ENCODE measurements at regions not wholly inside any gene's neighbourhood (a gene's known extent, or its start where the extent isn't known, plus 50 kb on each side); places are given as distances from the start of the nearest gene placed in this dataset.

- Histone ChIP-seq H3K27me3 (ENCODE audit: low read depth, low read length) (no peaks in the 10 kb centered on the region), H2AFZ (ENCODE audit: low read depth, low read length) (no peak overlapping the region), H3K9me3 (ENCODE audit: insufficient read depth, low read length) (no peaks in the 10 kb centered on the region), H3K27ac (ENCODE audit: low read length) (no peak overlapping the region), H3K4me3 (ENCODE audit: low read length) (no peak overlapping the region), H3K9ac (ENCODE audit: low read length) (no peak overlapping the region), H3K36me3 (replicated peaks; ENCODE audit: low read depth, low read length) (no peaks in the 10 kb centered on the region), H3K4me2 (ENCODE audit: low read length) (no peak overlapping the region), H3K4me1 (ENCODE audit: low read length) (no peaks in the 10 kb centered on the region), H3K79me2 (ENCODE audit: low read length) (no peaks in the 10 kb centered on the region), H4K20me1 (ENCODE audit: insufficient read depth, low read length) (no peaks in the 10 kb centered on the region)
- TF ChIP-seq CTCF (IDR thresholded peaks at IDR 0.05; ENCODE audit: low read depth, low read length) (no peak), EZH2phosphoT487 (IDR thresholded peaks at IDR 0.05; ENCODE audit: low read depth) (no peak)
Measured at GRCh38 chr2:573025-573424, 104.2 kb downstream of the TMEM18 start.

- no peak overlapping the region for H3K4me2 ChIP-seq (ENCODE audit: low read length)
- H3K27ac ChIP-seq (ENCODE audit: low read length) = no peak overlapping the region
- TF ChIP-seq EZH2phosphoT487 (IDR thresholded peaks at IDR 0.05; ENCODE audit: low read depth) (no peak), CTCF (IDR thresholded peaks at IDR 0.05; ENCODE audit: low read depth, low read length) (no peak)
- no peaks in the 10 kb centered on the region for H3K9me3 ChIP-seq (ENCODE audit: insufficient read depth, low read length)
- no peak overlapping the region for H3K9ac ChIP-seq (ENCODE audit: low read length)
- no peak overlapping the region for H3K4me3 ChIP-seq (ENCODE audit: low read length)
- H3K79me2 ChIP-seq (ENCODE audit: low read length) = no peaks in the 10 kb centered on the region
- no peak overlapping the region for H2AFZ ChIP-seq (ENCODE audit: low read depth, low read length)
- H3K27me3 ChIP-seq (ENCODE audit: low read depth, low read length) = no peaks in the 10 kb centered on the region
- no peaks in the 10 kb centered on the region for H3K36me3 ChIP-seq (replicated peaks; ENCODE audit: low read depth, low read length)
- no peaks in the 10 kb centered on the region for H3K4me1 ChIP-seq (ENCODE audit: low read length)
- H4K20me1 ChIP-seq (ENCODE audit: insufficient read depth, low read length) = no peaks in the 10 kb centered on the region
Measured at GRCh38 chr2:569681-570080, 107.5 kb downstream of the TMEM18 start.

- no peak overlapping the region for H2AFZ ChIP-seq (ENCODE audit: low read depth, low read length)
- H3K4me1 ChIP-seq (ENCODE audit: low read length) = no peaks in the 10 kb centered on the region
- H3K4me2 ChIP-seq (ENCODE audit: low read length) = no peak overlapping the region
- TF ChIP-seq CTCF (IDR thresholded peaks at IDR 0.05; ENCODE audit: low read depth, low read length) (no peak), EZH2phosphoT487 (IDR thresholded peaks at IDR 0.05; ENCODE audit: low read depth) (no peak)
- no peaks in the 10 kb centered on the region for H3K9me3 ChIP-seq (ENCODE audit: insufficient read depth, low read length)
- no peaks in the 10 kb centered on the region for H3K36me3 ChIP-seq (replicated peaks; ENCODE audit: low read depth, low read length)
- no peak overlapping the region for H3K9ac ChIP-seq (ENCODE audit: low read length)
- H3K27ac ChIP-seq (ENCODE audit: low read length) = no peak overlapping the region
- no peak overlapping the region for H3K4me3 ChIP-seq (ENCODE audit: low read length)
- no peaks in the 10 kb centered on the region for H4K20me1 ChIP-seq (ENCODE audit: insufficient read depth, low read length)
- H3K79me2 ChIP-seq (ENCODE audit: low read length) = no peaks in the 10 kb centered on the region
- H3K27me3 ChIP-seq (ENCODE audit: low read depth, low read length) = no peaks in the 10 kb centered on the region
Measured at GRCh38 chr2:568639-569235, 108.5 kb downstream of the TMEM18 start.

- TF ChIP-seq CTCF (IDR thresholded peaks at IDR 0.05; ENCODE audit: low read depth, low read length) (no peak), EZH2phosphoT487 (IDR thresholded peaks at IDR 0.05; ENCODE audit: low read depth) (no peak)
- no peak overlapping the region for H3K27ac ChIP-seq (ENCODE audit: low read length)
Measured at GRCh38 chr2:567865-568638, 109.2 kb downstream of the TMEM18 start.

More at GRCh38 chr2:567865-568638, 109.2 kb downstream of the TMEM18 start:
- H3K9ac ChIP-seq (ENCODE audit: low read length) = no peak overlapping the region
- H3K4me2 ChIP-seq (ENCODE audit: low read length) = no peak overlapping the region
- H3K36me3 ChIP-seq (replicated peaks; ENCODE audit: low read depth, low read length) = no peaks in the 10 kb centered on the region
- H4K20me1 ChIP-seq (ENCODE audit: insufficient read depth, low read length) = no peaks in the 10 kb centered on the region
- no peaks in the 10 kb centered on the region for H3K27me3 ChIP-seq (ENCODE audit: low read depth, low read length)
- no peaks in the 10 kb centered on the region for H3K4me1 ChIP-seq (ENCODE audit: low read length)
- H3K79me2 ChIP-seq (ENCODE audit: low read length) = no peaks in the 10 kb centered on the region
- H3K4me3 ChIP-seq (ENCODE audit: low read length) = no peak overlapping the region
- H2AFZ ChIP-seq (ENCODE audit: low read depth, low read length) = no peak overlapping the region
- no peaks in the 10 kb centered on the region for H3K9me3 ChIP-seq (ENCODE audit: insufficient read depth, low read length)

All from OCI-LY3 (cell line).